ENCODE measurements at regions not wholly inside any gene's neighbourhood (a gene's known extent, or its start where the extent isn't known, plus 50 kb on each side); places are given as distances from the start of the nearest gene placed in this dataset.

DNA sequence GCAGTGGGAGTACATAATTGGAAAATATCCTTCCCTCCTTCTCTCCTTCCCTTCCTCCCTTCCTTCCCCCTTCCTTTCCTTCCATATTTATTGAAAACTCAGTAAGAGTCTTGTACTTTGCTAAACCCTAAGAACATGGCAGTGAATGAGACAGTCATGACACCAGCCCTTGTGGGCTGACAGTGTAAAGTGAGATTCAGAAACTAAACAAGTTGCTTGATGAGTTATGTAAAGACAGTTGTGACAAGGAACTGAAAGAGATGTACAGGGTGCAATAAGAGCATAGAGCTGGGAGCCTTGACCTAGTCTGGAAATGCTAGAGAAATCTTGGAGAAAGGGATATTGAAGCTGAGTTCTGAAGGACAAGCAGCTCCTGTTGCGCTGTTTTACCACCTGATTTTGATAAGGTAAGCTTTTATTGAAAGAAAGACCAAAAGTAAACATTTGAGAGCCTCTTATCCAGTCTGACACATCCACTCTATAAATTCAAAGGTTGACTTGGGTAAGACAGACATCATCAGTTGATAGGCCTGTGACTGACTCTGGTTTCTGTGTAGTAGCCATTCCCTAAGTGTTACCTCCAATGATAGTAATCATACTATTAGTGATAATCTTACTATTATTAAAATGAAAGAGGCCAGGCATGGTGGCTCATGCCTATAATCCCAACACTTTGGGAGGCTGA is 66.5 kb upstream of the SKOR2 start:
- no CpG with 5 or more reads among the region's 1 CpG for WGBS, 2 experiments (ENCODE audit: extremely low coverage in 2 of 2, insufficient read length in 1 of 2)
- in situ Hi-C loops (cut with MboI; ENCODE audit: low sequenced_read_pairs): no loop called here
- ATAC-seq (ENCODE audit: low read depth): no peak

More for the DNA sequence above, 66.5 kb upstream of the SKOR2 start:
- Histone ChIP-seq H3K9ac (ENCODE audit: low read depth, low read length) (no peak overlapping the region), H4K91ac (ENCODE audit: insufficient read depth, low read depth, low read length) (no peak overlapping the region), H4K5ac (ENCODE audit: low read depth, low read length) (no peak overlapping the region), H3K9me1 (ENCODE audit: insufficient read depth, low read length) (no peaks in the 10 kb centered on the region), H3K56ac (ENCODE audit: extremely low read depth, insufficient read depth, low read length) (no peak overlapping the region), H3K4ac (ENCODE audit: low read depth, low read length) (no peak overlapping the region), H2BK20ac (ENCODE audit: low read depth, low read length) (no peak overlapping the region), H3K79me1 (ENCODE audit: low read depth in 1 of 2, low read length in 2 of 2) (no peaks in the 10 kb centered on the region), H3K36me3 (ENCODE audit: control insufficient read depth, insufficient read depth, low read length) (no peaks in the 10 kb centered on the region), H2BK120ac (ENCODE audit: low read depth, low read length) (no peak overlapping the region), H2AK9ac (replicated peaks; ENCODE audit: low read depth, low read length, poor library complexity) (no peak overlapping the region), H3K4me1 (ENCODE audit: control insufficient read depth, insufficient read depth, low read length) (no peaks in the 10 kb centered on the region), H2AK5ac (ENCODE audit: low read depth, low read length) (no peak overlapping the region), H4K20me1 (ENCODE audit: insufficient read depth, low read length) (no peaks in the 10 kb centered on the region), H3K14ac (replicated peaks; ENCODE audit: low read depth, low read length) (no peak overlapping the region), H2AFZ (replicated peaks; ENCODE audit: low read length, poor library complexity) (no peak overlapping the region), H3K27ac (ENCODE audit: insufficient read depth, low read length) (no peak overlapping the region), H4K8ac (ENCODE audit: low read depth in 2 of 2, low read length in 2 of 2) (no peak overlapping the region), H3K9me3 (ENCODE audit: control insufficient read depth, insufficient read depth, low read length) (no peaks in the 10 kb centered on the region), H3K4me2 (ENCODE audit: low read depth, low read length) (no peak overlapping the region), H3K27me3 (ENCODE audit: control insufficient read depth, insufficient read depth, low read length) (no peaks in the 10 kb centered on the region), H2BK15ac (ENCODE audit: low read depth, low read length) (no peak overlapping the region), H2BK5ac (ENCODE audit: low read depth, low read length, poor library complexity, severe bottlenecking) (no peak overlapping the region), H3K18ac (ENCODE audit: low read depth, low read length) (no peak overlapping the region), H3K23ac (ENCODE audit: low read depth, low read length) (no peak overlapping the region), H3K4me3 (ENCODE audit: insufficient read depth, low read depth, low read length) (no peak overlapping the region)
- POLR2A ChIA-PET (ENCODE audit: unreplicated experiment): no interaction called here
- CTCF ChIA-PET: no interaction called here
- BruUV-seq (replicated peaks): no TSS peak
- no peak for DNase-seq
- no peak for TF ChIP-seq RCOR1 (IDR thresholded peaks at IDR 0.05; ENCODE audit: insufficient replicate concordance, low read length)
- no peak for TF ChIP-seq RFX5 (IDR thresholded peaks at IDR 0.05; ENCODE audit: low read depth, low read length)
- TF ChIP-seq CEBPB (IDR thresholded peaks at IDR 0.05; ENCODE audit: low read depth, low read length): no peak
- TF ChIP-seq NFE2L2 (IDR thresholded peaks at IDR 0.05; ENCODE audit: low read depth, low read length): no peak
- no peak for TF ChIP-seq MAFK (IDR thresholded peaks at IDR 0.05; ENCODE audit: low read depth, low read length)
- TF ChIP-seq CHD1 (IDR thresholded peaks at IDR 0.05; ENCODE audit: low read depth, low read length): no peak
- no peak for TF ChIP-seq MAZ (IDR thresholded peaks at IDR 0.05; ENCODE audit: borderline replicate concordance, low read depth, low read length)
- no peak for TF ChIP-seq RAD21 (IDR thresholded peaks at IDR 0.05; ENCODE audit: low read length)
- TF ChIP-seq POLR2A (IDR thresholded peaks at IDR 0.05; ENCODE audit: low read depth, low read length): no peak
- TF ChIP-seq FOS (IDR thresholded peaks at IDR 0.05; ENCODE audit: low read depth, low read length): no peak
- TF ChIP-seq, protein P1, sequence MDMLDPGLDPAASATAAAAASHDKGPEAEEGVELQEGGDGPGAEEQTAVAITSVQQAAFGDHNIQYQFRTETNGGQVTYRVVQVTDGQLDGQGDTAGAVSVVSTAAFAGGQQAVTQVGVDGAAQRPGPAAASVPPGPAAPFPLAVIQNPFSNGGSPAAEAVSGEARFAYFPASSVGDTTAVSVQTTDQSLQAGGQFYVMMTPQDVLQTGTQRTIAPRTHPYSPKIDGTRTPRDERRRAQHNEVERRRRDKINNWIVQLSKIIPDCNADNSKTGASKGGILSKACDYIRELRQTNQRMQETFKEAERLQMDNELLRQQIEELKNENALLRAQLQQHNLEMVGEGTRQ (IDR thresholded peaks at IDR 0.05; ENCODE audit: low read depth, low read length): no peak
- TF ChIP-seq, protein P2, sequence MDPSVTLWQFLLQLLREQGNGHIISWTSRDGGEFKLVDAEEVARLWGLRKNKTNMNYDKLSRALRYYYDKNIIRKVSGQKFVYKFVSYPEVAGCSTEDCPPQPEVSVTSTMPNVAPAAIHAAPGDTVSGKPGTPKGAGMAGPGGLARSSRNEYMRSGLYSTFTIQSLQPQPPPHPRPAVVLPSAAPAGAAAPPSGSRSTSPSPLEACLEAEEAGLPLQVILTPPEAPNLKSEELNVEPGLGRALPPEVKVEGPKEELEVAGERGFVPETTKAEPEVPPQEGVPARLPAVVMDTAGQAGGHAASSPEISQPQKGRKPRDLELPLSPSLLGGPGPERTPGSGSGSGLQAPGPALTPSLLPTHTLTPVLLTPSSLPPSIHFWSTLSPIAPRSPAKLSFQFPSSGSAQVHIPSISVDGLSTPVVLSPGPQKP (IDR thresholded peaks at IDR 0.05; ENCODE audit: borderline replicate concordance, low read depth, low read length): no peak
- no peak for TF ChIP-seq BHLHE40 (IDR thresholded peaks at IDR 0.05; ENCODE audit: low read depth, low read length)
- no peak for TF ChIP-seq MXI1 (IDR thresholded peaks at IDR 0.05; ENCODE audit: borderline replicate concordance, low read depth, low read length)
- no peak for TF ChIP-seq SMC3 (IDR thresholded peaks at IDR 0.05; ENCODE audit: low read depth, low read length)
- TF ChIP-seq, protein P3, sequence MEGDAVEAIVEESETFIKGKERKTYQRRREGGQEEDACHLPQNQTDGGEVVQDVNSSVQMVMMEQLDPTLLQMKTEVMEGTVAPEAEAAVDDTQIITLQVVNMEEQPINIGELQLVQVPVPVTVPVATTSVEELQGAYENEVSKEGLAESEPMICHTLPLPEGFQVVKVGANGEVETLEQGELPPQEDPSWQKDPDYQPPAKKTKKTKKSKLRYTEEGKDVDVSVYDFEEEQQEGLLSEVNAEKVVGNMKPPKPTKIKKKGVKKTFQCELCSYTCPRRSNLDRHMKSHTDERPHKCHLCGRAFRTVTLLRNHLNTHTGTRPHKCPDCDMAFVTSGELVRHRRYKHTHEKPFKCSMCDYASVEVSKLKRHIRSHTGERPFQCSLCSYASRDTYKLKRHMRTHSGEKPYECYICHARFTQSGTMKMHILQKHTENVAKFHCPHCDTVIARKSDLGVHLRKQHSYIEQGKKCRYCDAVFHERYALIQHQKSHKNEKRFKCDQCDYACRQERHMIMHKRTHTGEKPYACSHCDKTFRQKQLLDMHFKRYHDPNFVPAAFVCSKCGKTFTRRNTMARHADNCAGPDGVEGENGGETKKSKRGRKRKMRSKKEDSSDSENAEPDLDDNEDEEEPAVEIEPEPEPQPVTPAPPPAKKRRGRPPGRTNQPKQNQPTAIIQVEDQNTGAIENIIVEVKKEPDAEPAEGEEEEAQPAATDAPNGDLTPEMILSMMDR (conservative IDR thresholded peaks at IDR 0.05; ENCODE audit: low read depth, low read length): no peak
- intact Hi-C loops (cut with micrococcal nuclease): no loop called here
- dilution Hi-C loops (cut with HindIII; ENCODE audit: low sequenced_read_pairs, unreplicated experiment): no loop called here
